IMR-90 (cell line): ENCODE measurements at regions not wholly inside any gene's neighbourhood (a gene's known extent, or its start where the extent isn't known, plus 50 kb on each side); places are given as distances from the start of the nearest gene placed in this dataset.

ENCODE experiments used
- ATAC-seq: fragments of 200-7000 bp; cut with Tn5 transposase; 2 replicates; pipeline ENCODE4 v1.9.1; 2020; ENCODE audit warnings: low read depth, mild to moderate bottlenecking, moderate library complexity
- BruUV-seq: library from RNA; stranded (reverse); fragments of 400-500 nt; replicated peaks from 2 replicates; lab custom pipeline; 2021; lab: Mats Ljungman, UMichigan
- CTCF ChIA-PET: fragments of 300-600 bp; formaldehyde crosslinking; extraction: SDS; loops from one replicate; lab custom pipeline; 2021; ENCODE audit warnings: antibody characterized with exemption; lab: Yijun Ruan, JAX
- POLR2A ChIA-PET: fragments of 300-600 bp; sonication (Branson Sonifier 250); formaldehyde crosslinking; loops from one replicate; lab custom pipeline; 2022; ENCODE audit warnings: antibody characterized with exemption; ENCODE audit not compliant: unreplicated experiment; lab: Charles Lee
- DNase-seq: peaks from one replicate; pipeline ENCODE4 v3.0.0; 2013
- H2AFZ ChIP-seq: replicated peaks from 2 replicates; pipeline ENCODE3; 2013; ENCODE audit warnings: low read length, mild to moderate bottlenecking; ENCODE audit not compliant: poor library complexity
- H2AK5ac ChIP-seq: 2 replicates; pipeline ENCODE4 v1.6.1; 2013; ENCODE audit warnings: low read depth, low read length, inconsistent platforms
- H2AK9ac ChIP-seq: replicated peaks from 2 replicates; pipeline ENCODE3; 2013; ENCODE audit warnings: mild to moderate bottlenecking, low read depth, low read length, moderate library complexity; ENCODE audit not compliant: poor library complexity
- H2BK120ac ChIP-seq: 2 replicates; pipeline ENCODE4 v1.6.1; 2013; ENCODE audit warnings: low read depth, low read length, inconsistent platforms
- H2BK15ac ChIP-seq: 3 replicates; pipeline ENCODE4 v1.6.1; 2013; ENCODE audit warnings: low read depth, low read length, inconsistent platforms
- H2BK20ac ChIP-seq: 2 replicates; pipeline ENCODE4 v1.6.1; 2013; ENCODE audit warnings: low read depth, mild to moderate bottlenecking, inconsistent platforms, low read length, moderate library complexity
- H2BK5ac ChIP-seq: 2 replicates; pipeline ENCODE4 v1.6.1; 2013; ENCODE audit warnings: mild to moderate bottlenecking, low read depth, low read length, inconsistent platforms; ENCODE audit not compliant: poor library complexity, severe bottlenecking
- H3K14ac ChIP-seq: replicated peaks from 2 replicates; pipeline ENCODE4 v1.6.1; 2013; ENCODE audit warnings: low read depth, low read length, inconsistent platforms
- H3K18ac ChIP-seq: 2 replicates; pipeline ENCODE4 v1.6.1; 2013; ENCODE audit warnings: low read depth, low read length, control low read depth
- H3K23ac ChIP-seq: 2 replicates; pipeline ENCODE4 v1.6.1; 2013; ENCODE audit warnings: low read depth, low read length, inconsistent platforms
- H3K27ac ChIP-seq: 2 replicates; pipeline ENCODE4 v1.5.1; 2013; ENCODE audit warnings: mild to moderate bottlenecking, control low read depth, low read length; ENCODE audit not compliant: insufficient read depth
- H3K27me3 ChIP-seq: 2 replicates; pipeline ENCODE4 v1.6.1; 2013; ENCODE audit warnings: low read length; ENCODE audit not compliant: control insufficient read depth, insufficient read depth
- H3K36me3 ChIP-seq: 2 replicates; pipeline ENCODE4 v1.6.1; 2013; ENCODE audit warnings: low read length, mixed read lengths; ENCODE audit not compliant: control insufficient read depth, insufficient read depth
- H3K4ac ChIP-seq: 2 replicates; pipeline ENCODE4 v1.6.1; 2013; ENCODE audit warnings: low read depth, low read length, inconsistent platforms
- H3K4me1 ChIP-seq: 2 replicates; pipeline ENCODE4 v1.6.1; 2013; ENCODE audit warnings: low read length, mixed read lengths; ENCODE audit not compliant: control insufficient read depth, insufficient read depth
- H3K4me2 ChIP-seq: 2 replicates; pipeline ENCODE4 v1.6.1; 2013; ENCODE audit warnings: low read depth, mild to moderate bottlenecking, control low read depth, low read length, moderate library complexity
- H3K4me3 ChIP-seq: 2 replicates; pipeline ENCODE4 v1.5.1; 2013; ENCODE audit warnings: low read depth, mild to moderate bottlenecking, control low read depth, low read length, moderate library complexity; ENCODE audit not compliant: insufficient read depth
- H3K56ac ChIP-seq: 2 replicates; pipeline ENCODE4 v1.6.1; 2013; ENCODE audit warnings: low read length, inconsistent platforms; ENCODE audit not compliant: insufficient read depth; ENCODE audit errors: extremely low read depth
- H3K79me1 ChIP-seq, 2 experiments: 2 replicates each; pipeline ENCODE4 v1.6.1; 2013; ENCODE audit warnings: low read length in 2 of 2, inconsistent platforms in 1 of 2, low read depth in 1 of 2
- H3K9ac ChIP-seq: 2 replicates; pipeline ENCODE4 v1.6.1; 2013; ENCODE audit warnings: low read depth, low read length, control low read depth
- H3K9me1 ChIP-seq: 2 replicates; pipeline ENCODE4 v1.6.1; 2013; ENCODE audit warnings: low read length, inconsistent platforms; ENCODE audit not compliant: insufficient read depth
- H3K9me3 ChIP-seq: 2 replicates; pipeline ENCODE4 v1.6.1; 2013; ENCODE audit warnings: low read length; ENCODE audit not compliant: control insufficient read depth, insufficient read depth
- H4K20me1 ChIP-seq: 2 replicates; pipeline ENCODE4 v1.6.1; 2013; ENCODE audit warnings: low read length, inconsistent platforms; ENCODE audit not compliant: insufficient read depth
- H4K5ac ChIP-seq: 2 replicates; pipeline ENCODE4 v1.6.1; 2013; ENCODE audit warnings: mild to moderate bottlenecking, low read depth, low read length, control low read depth
- H4K8ac ChIP-seq, 2 experiments: 2 replicates each; pipeline ENCODE4 v1.6.1; 2013; ENCODE audit warnings: low read depth in 2 of 2, low read length in 2 of 2, control low read depth in 1 of 2, inconsistent platforms in 1 of 2
- H4K91ac ChIP-seq: 2 replicates; pipeline ENCODE4 v1.6.1; 2013; ENCODE audit warnings: low read depth, low read length, inconsistent platforms; ENCODE audit not compliant: insufficient read depth
- POLR2A ChIP-seq: IDR thresholded peaks from 2 replicates; pipeline ENCODE4 v1.6.1; 2012; ENCODE audit warnings: mild to moderate bottlenecking, low read depth, low read length
- RCOR1 ChIP-seq: IDR thresholded peaks from 2 replicates; pipeline ENCODE4 v1.6.1; 2012; ENCODE audit warnings: mild to moderate bottlenecking, low read length, improper control_type of control experiment; ENCODE audit not compliant: insufficient replicate concordance
- WGBS, 2 experiments: methylation state at CpG; one replicate each; pipeline versions ENCODE4 v1.1.5 to v1.1.7; 2013; ENCODE audit warnings: missing lambda C conversion rate in 2 of 2; ENCODE audit not compliant: insufficient read length in 1 of 2; ENCODE audit errors: extremely low coverage in 2 of 2; 5-methylcytosine and 5-hydroxymethylcytosine counted together
- dilution Hi-C: fragments of 300-500 bp; cut with HindIII; formaldehyde crosslinking; loops from one replicate; pipeline ENCODE4 v1.14.3; 2018; ENCODE audit warnings: low sequenced_read_pairs; ENCODE audit not compliant: unreplicated experiment
- in situ Hi-C: fragments of 300-500 bp; cut with MboI; formaldehyde crosslinking; loops from 3 replicates; pipeline ENCODE4 v1.14.3; 2019; ENCODE audit warnings: low sequenced_read_pairs, inconsistent platforms, mixed read lengths
- intact Hi-C: fragments of 100-400 bp; cut with micrococcal nuclease; formaldehyde crosslinking; loops from 2 replicates; pipeline ENCODE4 v1.10.0; 2022

- no peak overlapping the region for H3K18ac ChIP-seq
- H3K9me1 ChIP-seq, result no peaks in the 10 kb centered on the region
- H3K79me1 ChIP-seq, result no peaks in the 10 kb centered on the region
- no peak overlapping the region for H3K9ac ChIP-seq
- H2BK20ac ChIP-seq, result no peak overlapping the region
- H3K4me1 ChIP-seq, result no peaks in the 10 kb centered on the region
- no peaks in the 10 kb centered on the region for H4K20me1 ChIP-seq
- 80% methylated on average over 3 of the region's 4 CpGs; no CpG with 5 or more reads in 1 of the 2 experiments for WGBS, 2 experiments
- CTCF ChIA-PET, result interaction anchor here (0.5 kb wide), 1 partner anchor 20 kb away, joined by 3 read pairs; no protein-coding TSS in a partner anchor
- no peak overlapping the region for H3K56ac ChIP-seq
- in situ Hi-C loops (no loop called here), dilution Hi-C loops (no loop called here), intact Hi-C loops (no loop called here)
- H3K4ac ChIP-seq, result no peak overlapping the region
- no peak overlapping the region for H2BK5ac ChIP-seq
- H3K27me3 ChIP-seq, result no peaks in the 10 kb centered on the region
- H2BK120ac ChIP-seq, result no peak overlapping the region
- H2AK5ac ChIP-seq, result no peak overlapping the region
- POLR2A ChIA-PET, result no interaction called here
- H3K36me3 ChIP-seq, result no peaks in the 10 kb centered on the region
- ATAC-seq, result no peak
- no peak overlapping the region for H4K8ac ChIP-seq
- H2AFZ ChIP-seq, result no peak overlapping the region
- H3K27ac ChIP-seq, result no peak overlapping the region
- H4K5ac ChIP-seq, result no peak overlapping the region
- no TSS peak for BruUV-seq
- H3K9me3 ChIP-seq, result no peaks in the 10 kb centered on the region
- no peak overlapping the region for H4K91ac ChIP-seq
- no peak overlapping the region for H3K23ac ChIP-seq
- H2BK15ac ChIP-seq, result no peak overlapping the region
- no peak overlapping the region for H2AK9ac ChIP-seq
- no peak overlapping the region for H3K4me3 ChIP-seq
- H3K14ac ChIP-seq, result no peak overlapping the region
- no peak for TF ChIP-seq POLR2A
- TF ChIP-seq RCOR1, result no peak
- H3K4me2 ChIP-seq, result no peak overlapping the region
- no peak for DNase-seq
Observed at GRCh38 chr10:53284615-53285182, 512.1 kb upstream of the MBL2 start.
